HG03139 (cell line): ENCODE measurements at regions not wholly inside any gene's neighbourhood (a gene's known extent, or its start where the extent isn't known, plus 50 kb on each side); places are given as distances from the start of the nearest gene placed in this dataset.
A peak's percentile ranks its signal among the peaks of the same experiment; 100 is the strongest.
"Not testable (repeated sequence)": the region's sequence is repeated elsewhere in the genome, so short reads cannot be mapped to it uniquely, and the experiment has no call there.

Source experiments
- ATAC-seq: cut with Tn5 transposase; IDR thresholded peaks from one replicate; pipeline ENCODE4 v1.9.1; 2021; ENCODE audit not compliant: unreplicated experiment

- ATAC-seq: no peak
These were observed 155.8 kb upstream of the KLF7 start for GRCh38 chr2:207321514-207321913.

GRCh38 chr2:207324001-207324400 lies 158.3 kb upstream of the KLF7 start:
- ATAC-seq: no peak

DNA sequence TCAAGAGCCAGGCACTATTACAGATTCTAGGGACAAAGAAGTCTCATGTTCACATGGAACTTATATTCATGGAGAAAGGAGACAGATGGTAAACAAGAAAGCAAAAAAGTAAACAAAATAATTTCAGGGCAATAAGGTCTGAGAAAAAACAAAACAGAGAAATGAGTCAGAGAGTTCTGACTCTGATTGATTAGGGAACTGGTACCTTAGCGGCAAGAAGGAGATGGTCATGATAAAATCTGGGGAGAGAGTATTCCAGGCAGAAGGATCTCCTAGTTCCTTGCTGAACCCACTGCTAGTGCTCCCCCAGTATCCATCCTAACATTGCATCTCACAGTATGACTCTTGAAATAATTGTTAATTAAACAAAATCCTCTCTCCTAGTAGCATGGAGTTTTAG lies 161.8 kb upstream of the KLF7 start:
- no peak for ATAC-seq

- peak; percentile 37 for ATAC-seq
These were observed 163.2 kb upstream of the KLF7 start for GRCh38 chr2:207328944-207329386.

DNA sequence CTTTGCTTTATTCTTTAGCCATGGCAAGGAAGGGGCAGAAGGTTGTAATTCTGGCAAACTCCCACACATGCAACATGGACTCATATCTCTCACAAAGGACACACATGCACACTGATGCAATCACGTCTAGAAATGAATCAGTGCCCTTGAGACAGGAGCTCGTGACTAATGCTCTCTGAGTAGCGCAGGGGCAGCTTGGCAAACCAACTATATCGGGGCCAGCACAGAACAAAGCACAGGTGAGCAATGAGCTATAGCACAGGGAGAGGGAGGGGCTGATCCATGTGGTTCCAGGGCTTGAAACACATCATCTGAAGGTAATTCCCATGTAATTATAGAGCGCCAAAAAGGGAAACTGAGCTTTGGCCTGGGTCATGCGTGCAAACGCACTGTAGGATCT lies 165.2 kb upstream of the KLF7 start:
- peak; percentile 49 for ATAC-seq

DNA sequence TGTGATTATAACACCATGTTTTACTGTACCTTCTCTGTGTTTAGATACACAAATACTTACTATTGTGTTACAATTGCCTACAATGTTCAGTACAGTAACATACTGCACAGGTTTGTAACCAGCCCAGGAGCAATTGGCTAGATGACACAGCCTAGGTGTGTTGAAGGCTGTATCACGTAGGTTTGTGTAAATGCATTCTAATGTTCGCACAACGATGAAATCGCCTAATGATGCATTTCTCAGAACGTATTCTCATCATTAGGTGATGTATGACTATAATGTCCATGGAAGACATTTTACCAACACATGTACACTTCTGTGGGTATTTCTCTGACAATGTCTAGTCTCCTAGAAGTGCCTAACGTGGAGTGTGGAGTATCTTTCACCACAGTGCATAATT lies 165.9 kb upstream of the KLF7 start:
- no peak for ATAC-seq

DNA sequence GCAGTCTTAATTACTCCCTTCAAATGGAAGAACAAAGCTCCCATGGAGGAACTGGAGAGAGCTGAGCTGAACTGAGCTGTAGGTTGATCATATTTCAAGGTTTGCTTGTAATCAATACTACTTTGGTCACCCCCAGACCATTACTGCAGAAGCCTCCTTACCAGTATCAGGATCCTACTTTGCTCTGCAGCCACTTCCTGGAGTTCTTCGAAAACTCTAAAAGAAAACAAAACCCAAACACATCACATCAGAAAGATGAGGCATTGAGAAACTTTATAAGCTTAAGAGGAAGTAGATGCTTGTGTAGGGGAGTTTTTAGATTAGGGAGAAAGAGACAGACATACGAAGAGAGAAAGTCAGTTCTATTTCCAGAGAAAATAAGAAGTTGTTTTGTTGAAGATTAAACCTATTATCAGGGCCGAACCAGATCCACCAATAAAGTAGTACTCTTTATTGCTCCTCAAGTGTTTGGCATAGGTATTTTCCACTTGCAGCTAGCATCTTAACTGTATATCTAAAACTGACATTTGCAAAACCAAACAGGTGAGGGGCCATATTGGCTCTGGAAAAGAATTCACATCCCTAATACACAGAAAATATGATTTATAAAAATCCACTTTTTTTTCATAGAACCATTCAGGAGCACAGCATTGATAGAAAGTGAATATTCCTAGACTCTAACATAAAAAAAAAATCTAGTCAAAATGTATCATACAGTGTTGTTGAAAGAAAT lies 166.9 kb upstream of the KLF7 start:
- peak; percentile 28 for ATAC-seq

DNA sequence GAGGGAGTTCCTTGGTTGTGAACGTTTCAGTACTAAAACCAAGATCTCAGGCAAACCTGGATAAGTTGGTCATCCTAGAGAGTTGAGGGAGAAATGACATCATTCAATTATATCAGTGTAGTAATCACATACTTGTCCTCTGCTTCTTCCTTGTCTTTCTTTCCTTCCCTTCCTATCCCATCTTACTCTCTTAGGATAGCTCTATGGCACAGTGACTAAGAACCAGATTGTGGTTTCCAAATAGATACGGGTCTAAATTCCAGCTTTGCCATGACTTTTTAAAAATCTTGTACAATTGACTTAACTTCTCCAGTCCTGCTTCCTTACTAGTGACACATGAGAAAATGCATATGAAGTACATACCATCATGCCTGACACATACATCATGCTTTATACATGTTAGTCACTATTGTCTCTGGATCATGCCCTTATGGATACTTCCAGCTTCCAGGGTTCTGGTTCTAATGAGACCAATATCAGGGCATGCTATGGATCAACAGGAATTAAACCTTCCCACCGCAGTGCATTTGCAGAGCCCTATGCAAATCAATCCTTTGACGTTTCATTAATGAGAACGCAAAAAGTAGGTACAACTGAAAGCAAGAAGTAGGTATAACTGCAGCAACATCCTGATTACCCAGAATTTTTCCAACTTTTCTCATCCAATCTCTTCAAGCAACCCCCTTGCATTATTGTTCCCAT lies 168.0 kb upstream of the KLF7 start:
- no peak for ATAC-seq

- ATAC-seq: no peak
These were observed 168.5 kb upstream of the KLF7 start for GRCh38 chr2:207334301-207334623.

- ATAC-seq: no peak
These were observed 169.1 kb upstream of the KLF7 start for GRCh38 chr2:207334624-207335371.

DNA sequence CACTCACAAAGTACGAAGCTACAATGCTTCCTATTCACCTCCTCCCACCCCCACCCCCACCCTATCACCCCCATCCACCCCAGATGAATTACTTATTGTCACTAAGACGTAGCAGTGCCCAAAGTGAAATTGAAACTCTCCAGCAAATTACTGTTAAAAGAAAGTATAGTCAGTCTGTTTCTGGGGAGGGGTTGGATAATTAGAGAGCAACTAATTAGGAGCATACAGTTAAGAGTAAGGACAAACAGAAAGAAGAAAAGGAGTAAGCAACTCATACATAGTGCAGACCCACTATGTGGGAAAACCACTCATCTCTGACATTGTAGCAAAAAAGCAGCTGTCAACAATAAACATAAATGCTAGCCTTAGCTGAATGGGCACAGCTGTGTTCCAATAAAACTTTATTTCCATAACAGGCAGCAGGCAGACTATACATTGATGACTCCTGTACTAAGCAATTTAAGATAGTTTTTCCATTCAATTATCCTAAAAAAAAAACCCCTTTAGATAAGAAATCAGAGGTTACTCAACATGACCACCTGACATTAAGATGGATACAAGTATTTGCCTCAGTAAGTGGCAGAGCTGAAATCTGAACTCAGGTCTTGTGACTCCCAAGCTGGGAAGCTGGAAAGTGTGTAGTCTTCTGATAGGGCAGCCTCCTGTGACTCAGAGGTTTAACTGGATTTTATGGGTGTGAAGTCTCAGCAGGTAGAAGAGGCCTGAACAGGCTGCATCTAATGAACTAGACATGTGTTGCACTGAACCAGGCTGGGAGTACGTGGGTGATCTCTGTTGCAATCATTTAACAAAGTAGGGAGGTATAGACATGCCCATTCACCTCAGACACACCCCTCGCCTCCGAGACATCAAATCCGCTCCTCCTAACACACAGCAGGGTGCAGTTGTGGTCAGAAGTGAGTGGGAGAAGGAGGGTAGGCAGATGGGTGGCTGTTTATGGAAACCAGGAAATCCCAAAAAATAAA lies 171.8 kb upstream of the KLF7 start:
- peak; percentile 46 for ATAC-seq

GRCh38 chr2:207338220-207338607 lies 172.5 kb upstream of the KLF7 start:
- no peak for ATAC-seq

- no peak for ATAC-seq
These were observed 172.9 kb upstream of the KLF7 start for GRCh38 chr2:207338610-207339009.

DNA sequence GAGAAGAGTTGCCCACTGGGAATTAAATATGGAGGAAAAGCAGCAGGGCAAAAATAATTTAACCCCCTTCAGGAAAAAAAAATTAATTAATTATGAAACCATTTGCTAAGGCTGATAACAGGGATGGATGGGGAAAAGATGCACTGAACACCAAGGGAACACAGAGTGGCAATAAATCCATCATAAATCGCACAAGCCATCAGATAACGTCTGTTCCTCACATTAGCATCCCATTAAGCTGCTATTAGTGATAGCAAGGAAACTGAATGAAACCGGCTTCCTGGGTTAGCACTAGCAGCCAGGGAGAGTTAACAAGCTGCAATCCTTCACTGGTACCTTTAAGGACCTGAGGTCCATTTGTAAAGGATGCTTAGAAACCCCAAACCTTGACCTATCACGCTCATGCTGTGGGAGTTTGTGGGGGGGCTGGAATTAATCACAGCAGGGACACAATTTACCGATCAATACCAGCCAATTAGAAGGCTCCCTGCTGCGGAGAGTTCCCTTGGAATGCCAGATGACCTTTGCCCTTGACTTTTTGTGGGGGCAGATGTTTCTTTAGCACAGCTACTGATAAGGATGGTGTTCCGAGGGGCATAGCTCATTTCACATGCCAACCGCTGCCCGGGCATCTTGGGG lies 175.5 kb upstream of the KLF7 start:
- ATAC-seq: no peak

DNA sequence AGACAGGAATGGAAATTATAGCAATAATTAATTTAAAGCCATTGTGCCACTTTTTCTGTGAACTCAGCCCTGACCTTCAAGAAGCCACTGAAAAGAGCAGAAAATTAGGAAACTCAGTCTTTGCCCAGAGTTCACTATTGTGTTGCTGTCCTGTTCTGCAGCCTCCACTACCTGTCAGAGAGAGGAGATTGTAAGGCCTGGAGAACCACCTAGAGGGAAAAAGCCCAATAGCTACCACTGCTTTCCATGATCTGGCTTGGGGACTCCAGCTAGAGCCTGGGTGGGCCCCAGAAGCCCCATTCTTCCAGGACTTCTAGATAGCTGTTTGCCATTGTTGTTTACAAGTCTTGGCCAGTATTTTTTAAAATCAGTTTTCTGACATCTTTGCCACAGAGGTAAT lies 176.1 kb upstream of the KLF7 start:
- ATAC-seq: no peak

DNA sequence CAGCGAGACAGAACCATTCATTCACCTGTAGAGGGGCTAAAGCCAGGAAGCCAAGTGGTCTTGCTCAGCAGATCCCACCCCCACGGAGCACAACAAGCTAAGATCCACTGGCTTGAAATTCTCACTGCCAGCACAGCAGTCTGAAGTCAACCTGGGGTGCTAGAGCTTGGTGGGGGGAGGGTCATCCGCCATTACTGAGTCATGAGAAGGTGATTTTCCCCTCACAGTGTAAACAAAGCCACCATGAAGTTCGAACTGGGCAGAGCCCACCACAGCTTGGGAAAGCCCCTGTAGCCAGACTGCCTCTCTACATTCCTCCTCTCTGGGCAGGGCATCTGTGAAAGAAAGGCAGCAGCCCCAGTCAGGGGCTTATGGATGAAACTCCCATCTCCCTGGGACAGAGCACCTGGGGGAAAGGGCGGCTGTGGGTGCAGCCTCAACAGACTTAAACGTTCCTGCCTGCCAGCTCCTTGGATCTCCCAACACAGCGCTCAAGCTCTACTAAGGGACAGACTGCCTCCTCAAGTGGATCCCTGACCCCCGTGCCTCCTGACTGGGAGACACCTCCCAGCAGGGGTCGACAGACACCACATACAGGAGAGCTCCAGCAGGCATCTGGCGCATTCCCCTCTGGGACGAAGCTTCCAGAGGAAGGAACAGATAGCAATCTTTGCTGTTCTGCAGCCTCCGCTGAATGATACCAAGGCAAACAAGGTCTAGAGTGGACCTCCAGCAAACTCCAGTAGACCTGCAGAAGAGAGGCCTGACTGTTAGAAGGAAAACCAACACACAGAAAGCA lies 179.0 kb upstream of the KLF7 start:
- ATAC-seq: not testable (repeated sequence)

DNA sequence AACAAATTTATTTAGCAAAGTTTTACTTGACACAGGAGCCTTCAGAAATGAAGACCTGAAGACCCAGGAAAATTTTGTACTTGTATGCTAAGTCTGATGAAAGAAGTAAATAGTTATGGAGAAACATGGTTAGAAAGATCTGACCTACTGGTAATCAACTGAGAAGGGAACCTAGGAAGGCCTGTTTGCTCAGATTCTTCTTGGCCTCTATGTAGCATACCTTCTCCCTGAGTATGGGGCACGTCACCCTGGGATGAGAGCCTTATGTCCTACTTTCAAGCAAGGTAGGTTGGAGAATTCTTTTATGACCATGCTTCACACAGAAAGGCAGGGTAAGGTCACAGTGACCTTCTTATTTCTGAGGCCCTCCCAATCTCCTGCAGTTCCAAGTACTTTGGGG lies 178.6 kb upstream of the CREB1 start:
- no peak for ATAC-seq

DNA sequence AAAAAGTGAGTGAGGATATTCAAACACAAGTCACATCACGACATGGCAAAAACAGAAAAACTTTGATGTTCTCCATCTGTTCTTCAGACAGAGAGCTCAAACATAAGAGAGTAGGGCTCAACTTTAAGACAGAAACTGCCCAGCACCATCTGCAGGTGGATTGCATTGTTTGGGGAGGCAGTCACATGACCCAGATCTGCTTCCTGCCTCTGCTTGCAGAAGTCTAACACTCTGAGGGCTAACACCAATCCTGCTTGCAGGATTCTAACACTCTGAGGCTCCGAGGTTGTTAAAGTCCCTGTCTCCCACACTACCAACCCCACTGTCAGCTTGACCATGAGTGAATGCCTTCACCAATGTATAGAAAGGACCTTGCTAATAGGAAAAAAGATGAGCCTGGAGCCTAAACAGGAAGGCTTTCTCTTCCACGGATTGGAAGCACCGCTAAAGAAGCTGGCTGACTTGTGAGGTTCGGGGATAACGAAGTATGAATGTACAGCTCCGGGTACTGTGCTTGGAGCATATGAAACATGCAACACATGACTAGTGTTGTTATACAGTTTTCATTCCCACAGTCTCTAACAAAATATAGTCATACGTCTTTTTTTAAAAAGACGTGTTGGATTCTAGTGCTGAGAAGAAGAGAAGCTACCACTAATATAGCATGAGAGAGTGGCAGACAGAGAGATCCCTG lies 176.6 kb upstream of the CREB1 start:
- peak; percentile 89 for ATAC-seq

DNA sequence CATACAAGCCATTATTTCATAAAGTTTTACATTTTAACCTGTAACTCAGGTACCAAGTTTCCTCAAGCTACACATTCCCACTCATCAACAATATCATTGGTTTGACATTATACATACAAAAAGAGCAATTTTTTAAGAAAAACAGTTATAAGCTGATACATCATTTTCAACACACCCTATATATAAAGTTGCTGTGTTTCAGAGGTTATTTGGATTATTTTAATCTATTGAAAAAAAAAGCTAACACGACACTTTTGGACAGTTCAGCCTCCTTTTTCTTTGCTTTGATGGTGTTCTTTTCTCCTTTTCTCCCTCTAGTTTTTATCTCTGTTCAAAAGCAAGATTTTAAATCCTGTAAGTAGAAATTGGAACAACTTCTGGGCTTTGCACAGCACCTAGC lies 175.9 kb upstream of the CREB1 start:
- no peak for ATAC-seq
